ENCODE measurements at regions not wholly inside any gene's neighbourhood (a gene's known extent, or its start where the extent isn't known, plus 50 kb on each side); places are given as distances from the start of the nearest gene placed in this dataset.

DNA sequence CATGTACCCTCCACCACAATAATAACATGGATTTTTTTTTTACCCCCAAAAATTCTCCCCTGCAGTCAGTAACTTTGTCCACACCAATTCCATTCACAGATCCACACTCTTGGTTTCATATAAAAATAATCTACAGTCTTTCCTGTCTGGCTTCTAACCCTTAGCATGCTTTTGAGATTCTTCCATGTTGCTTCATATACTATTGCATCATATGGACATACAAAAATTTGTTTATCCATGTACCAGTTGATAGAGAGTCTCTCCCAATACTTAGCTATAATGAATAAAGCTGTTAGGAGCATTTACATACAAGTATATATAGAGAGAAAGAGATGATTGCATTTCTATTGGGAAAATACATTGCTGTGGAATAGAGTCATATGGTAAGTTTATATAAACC, 575.0 kb downstream of the XPNPEP1 start:
- TF ChIP-seq, protein P1, sequence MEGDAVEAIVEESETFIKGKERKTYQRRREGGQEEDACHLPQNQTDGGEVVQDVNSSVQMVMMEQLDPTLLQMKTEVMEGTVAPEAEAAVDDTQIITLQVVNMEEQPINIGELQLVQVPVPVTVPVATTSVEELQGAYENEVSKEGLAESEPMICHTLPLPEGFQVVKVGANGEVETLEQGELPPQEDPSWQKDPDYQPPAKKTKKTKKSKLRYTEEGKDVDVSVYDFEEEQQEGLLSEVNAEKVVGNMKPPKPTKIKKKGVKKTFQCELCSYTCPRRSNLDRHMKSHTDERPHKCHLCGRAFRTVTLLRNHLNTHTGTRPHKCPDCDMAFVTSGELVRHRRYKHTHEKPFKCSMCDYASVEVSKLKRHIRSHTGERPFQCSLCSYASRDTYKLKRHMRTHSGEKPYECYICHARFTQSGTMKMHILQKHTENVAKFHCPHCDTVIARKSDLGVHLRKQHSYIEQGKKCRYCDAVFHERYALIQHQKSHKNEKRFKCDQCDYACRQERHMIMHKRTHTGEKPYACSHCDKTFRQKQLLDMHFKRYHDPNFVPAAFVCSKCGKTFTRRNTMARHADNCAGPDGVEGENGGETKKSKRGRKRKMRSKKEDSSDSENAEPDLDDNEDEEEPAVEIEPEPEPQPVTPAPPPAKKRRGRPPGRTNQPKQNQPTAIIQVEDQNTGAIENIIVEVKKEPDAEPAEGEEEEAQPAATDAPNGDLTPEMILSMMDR (conservative IDR thresholded peaks at IDR 0.05) = no peak
- no peak for TF ChIP-seq EZH2 (IDR thresholded peaks at IDR 0.05; ENCODE audit: low read depth)

Measured in PC-9 (cell line).